ACC112 (cell line): ENCODE measurements at regions not wholly inside any gene's neighbourhood (a gene's known extent, or its start where the extent isn't known, plus 50 kb on each side); places are given as distances from the start of the nearest gene placed in this dataset.

Source experiments
- H2AFZ ChIP-seq: fragments of 200-600 bp; sonication (generic); one replicate; pipeline ENCODE4 v1.6.0; 2017; ENCODE audit warnings: antibody characterized with exemption, low read length; ENCODE audit not compliant: unreplicated experiment
- H3K27ac ChIP-seq: fragments of 200-600 bp; sonication (generic); 2 replicates; pipeline ENCODE4 v1.5.1; 2014; ENCODE audit warnings: low read depth, mild to moderate bottlenecking, antibody characterized with exemption, low read length, moderate library complexity
- H3K27me3 ChIP-seq: fragments of 200-600 bp; sonication (generic); 2 replicates; pipeline ENCODE4 v1.6.1; 2014; ENCODE audit warnings: mild to moderate bottlenecking, antibody characterized with exemption, low read length, moderate library complexity, mixed read lengths; ENCODE audit not compliant: insufficient read depth
- H3K36me3 ChIP-seq: fragments of 200-600 bp; sonication (generic); 2 replicates; pipeline ENCODE4 v1.6.1; 2016; ENCODE audit warnings: mild to moderate bottlenecking, antibody characterized with exemption, low read length, moderate library complexity, mixed read lengths; ENCODE audit not compliant: insufficient read depth
- H3K4me1 ChIP-seq: fragments of 200-600 bp; sonication (generic); one replicate; pipeline ENCODE4 v1.6.1; 2016; ENCODE audit warnings: low read length, mixed read lengths; ENCODE audit not compliant: insufficient read depth, unreplicated experiment, control insufficient read depth
- H3K4me3 ChIP-seq: fragments of 200-600 bp; sonication (generic); 2 replicates; pipeline ENCODE4 v1.5.1; 2014; ENCODE audit warnings: mild to moderate bottlenecking, low read depth, low read length
- H3K79me2 ChIP-seq: fragments of 200-600 bp; sonication (generic); one replicate; pipeline ENCODE4 v1.6.0; 2016; ENCODE audit warnings: low read length; ENCODE audit not compliant: control insufficient read depth, unreplicated experiment, insufficient read depth

- Histone ChIP-seq H2AFZ (no peak overlapping the region), H3K79me2 (no peaks in the 10 kb centered on the region), H3K4me3 (no peak overlapping the region), H3K4me1 (no peaks in the 10 kb centered on the region), H3K27ac (no peak overlapping the region), H3K27me3 (peaks cover 37% of the 10 kb centered on the region), H3K36me3 (no peaks in the 10 kb centered on the region)
Measured at GRCh38 chr4:175916626-175917351, 104.7 kb upstream of the GPM6A start.

- Histone ChIP-seq H3K27ac (no peak overlapping the region), H3K4me3 (no peak overlapping the region), H3K79me2 (no peaks in the 10 kb centered on the region), H3K27me3 (peaks cover 35% of the 10 kb centered on the region), H3K4me1 (no peaks in the 10 kb centered on the region), H3K36me3 (no peaks in the 10 kb centered on the region), H2AFZ (no peak overlapping the region)
Measured at GRCh38 chr4:175927121-175927520, 115.1 kb upstream of the GPM6A start.

GRCh38 chr4:175929441-175929840, 117.4 kb upstream of the GPM6A start:
- H2AFZ ChIP-seq, result no peak overlapping the region
- no peak overlapping the region for H3K27ac ChIP-seq
- H3K27me3 ChIP-seq, result peaks cover 26% of the 10 kb centered on the region
- no peaks in the 10 kb centered on the region for H3K4me1 ChIP-seq
- H3K36me3 ChIP-seq, result no peaks in the 10 kb centered on the region
- H3K79me2 ChIP-seq, result no peaks in the 10 kb centered on the region
- H3K4me3 ChIP-seq, result no peak overlapping the region

- Histone ChIP-seq H3K27me3 (peaks cover 26% of the 10 kb centered on the region), H3K79me2 (no peaks in the 10 kb centered on the region), H3K27ac (no peak overlapping the region), H3K4me3 (no peak overlapping the region), H3K36me3 (no peaks in the 10 kb centered on the region), H2AFZ (no peak overlapping the region), H3K4me1 (no peaks in the 10 kb centered on the region)
Measured at GRCh38 chr4:175929932-175930331, 117.9 kb upstream of the GPM6A start.

- no peaks in the 10 kb centered on the region for H3K36me3 ChIP-seq
- H3K79me2 ChIP-seq, result no peaks in the 10 kb centered on the region
- H2AFZ ChIP-seq, result no peak overlapping the region
- H3K27me3 ChIP-seq, result peaks cover 26% of the 10 kb centered on the region
- no peak overlapping the region for H3K4me3 ChIP-seq
- H3K27ac ChIP-seq, result no peak overlapping the region
- no peaks in the 10 kb centered on the region for H3K4me1 ChIP-seq
Measured at GRCh38 chr4:175930471-175930870, 118.4 kb upstream of the GPM6A start.

- peaks cover 26% of the 10 kb centered on the region for H3K27me3 ChIP-seq
- no peaks in the 10 kb centered on the region for H3K36me3 ChIP-seq
- H3K27ac ChIP-seq, result no peak overlapping the region
- no peak overlapping the region for H2AFZ ChIP-seq
- H3K79me2 ChIP-seq, result no peaks in the 10 kb centered on the region
- no peaks in the 10 kb centered on the region for H3K4me1 ChIP-seq
- no peak overlapping the region for H3K4me3 ChIP-seq
Measured at GRCh38 chr4:175932116-175932515, 120.1 kb upstream of the GPM6A start.

- no peaks in the 10 kb centered on the region for H3K4me1 ChIP-seq
- no peak overlapping the region for H2AFZ ChIP-seq
- H3K4me3 ChIP-seq, result no peak overlapping the region
Measured at GRCh38 chr4:175934506-175934905, 122.4 kb upstream of the GPM6A start.

GRCh38 chr4:175935016-175935661, 123.1 kb upstream of the GPM6A start:
- Histone ChIP-seq H3K4me1 (no peaks in the 10 kb centered on the region), H2AFZ (no peak overlapping the region), H3K27ac (no peak overlapping the region), H3K79me2 (no peaks in the 10 kb centered on the region), H3K27me3 (peaks cover 5% of the 10 kb centered on the region), H3K36me3 (no peaks in the 10 kb centered on the region), H3K4me3 (no peak overlapping the region)

More at GRCh38 chr4:175934506-175934905, 122.4 kb upstream of the GPM6A start:
- Histone ChIP-seq H3K27me3 (peaks cover 11% of the 10 kb centered on the region), H3K36me3 (no peaks in the 10 kb centered on the region), H3K79me2 (no peaks in the 10 kb centered on the region), H3K27ac (no peak overlapping the region)

- no peak overlapping the region for H2AFZ ChIP-seq
- peaks cover 25% of the 10 kb centered on the region for H3K27me3 ChIP-seq
- no peak overlapping the region for H3K27ac ChIP-seq
- no peak overlapping the region for H3K4me3 ChIP-seq
- H3K79me2 ChIP-seq, result no peaks in the 10 kb centered on the region
- H3K36me3 ChIP-seq, result no peaks in the 10 kb centered on the region
- no peaks in the 10 kb centered on the region for H3K4me1 ChIP-seq
Measured at GRCh38 chr4:175944126-175944910, 121.3 kb upstream of the WDR17 start.

GRCh38 chr4:175946472-175947116, 119.0 kb upstream of the WDR17 start:
- Histone ChIP-seq H3K4me1 (no peaks in the 10 kb centered on the region), H3K79me2 (no peaks in the 10 kb centered on the region), H2AFZ (peak overlapping the region; percentile 77), H3K4me3 (peak overlapping the region; percentile 38), H3K27me3 (peaks cover 31% of the 10 kb centered on the region), H3K27ac (no peak overlapping the region), H3K36me3 (no peaks in the 10 kb centered on the region)
